Neuronal stem cell (in vitro differentiated cells): ENCODE measurements at regions not wholly inside any gene's neighbourhood (a gene's known extent, or its start where the extent isn't known, plus 50 kb on each side); places are given as distances from the start of the nearest gene placed in this dataset.

ENCODE experiments used
- DNase-seq: peaks from one replicate; pipeline ENCODE4 v3.0.0-alpha.2; 2013; ENCODE audit warnings: low spot score
- H2AFZ ChIP-seq: one replicate; pipeline ENCODE4 v1.6.1; 2013; ENCODE audit warnings: mild to moderate bottlenecking, low read length, inconsistent platforms
- H2AK5ac ChIP-seq: 2 replicates; pipeline ENCODE4 v1.6.1; 2013; ENCODE audit warnings: low read depth, mild to moderate bottlenecking, inconsistent platforms, low read length, moderate library complexity, mixed read lengths
- H2BK120ac ChIP-seq: 2 replicates; pipeline ENCODE4 v1.6.1; 2013; ENCODE audit warnings: low read depth, mild to moderate bottlenecking, inconsistent platforms, low read length, moderate library complexity, mixed read lengths
- H2BK12ac ChIP-seq: one replicate; pipeline ENCODE4 v1.6.1; 2013; ENCODE audit warnings: low read length, inconsistent platforms
- H2BK15ac ChIP-seq: 2 replicates; pipeline ENCODE4 v1.6.1; 2013; ENCODE audit warnings: mild to moderate bottlenecking, low read length, inconsistent platforms, mixed read lengths
- H2BK5ac ChIP-seq: one replicate; pipeline ENCODE4 v1.6.1; 2013; ENCODE audit warnings: inconsistent platforms, mild to moderate bottlenecking, low read length, moderate library complexity
- H3K14ac ChIP-seq: one replicate; pipeline ENCODE4 v1.6.1; 2013; ENCODE audit warnings: low read length, inconsistent platforms
- H3K18ac ChIP-seq: 2 replicates; pipeline ENCODE4 v1.6.1; 2013; ENCODE audit warnings: low read length, inconsistent platforms
- H3K23ac ChIP-seq: 2 replicates; pipeline ENCODE4 v1.6.1; 2013; ENCODE audit warnings: low read depth, mild to moderate bottlenecking, mixed read lengths, low read length, inconsistent platforms; ENCODE audit not compliant: poor library complexity
- H3K27ac ChIP-seq: replicated peaks from 3 replicates; pipeline ENCODE4 v1.5.1; 2013; ENCODE audit warnings: low read length, inconsistent platforms
- H3K27me3 ChIP-seq, 3 experiments: 2 replicates each; pipeline ENCODE4 v1.6.1; 2013; ENCODE audit warnings: low read length in 3 of 3, mild to moderate bottlenecking in 2 of 3, inconsistent platforms in 1 of 3, low read depth in 1 of 3, mixed read lengths in 1 of 3, moderate library complexity in 1 of 3; ENCODE audit not compliant: control insufficient read depth in 3 of 3, insufficient read depth in 3 of 3
- H3K36me3 ChIP-seq, 2 donors: replicated peaks in 1 of 2; 2 replicates each; pipeline ENCODE4 v1.6.1; 2013; ENCODE audit warnings: low read length in 2 of 2; ENCODE audit not compliant: control insufficient read depth in 2 of 2, insufficient read depth in 2 of 2
- H3K4ac ChIP-seq: 2 replicates; pipeline ENCODE4 v1.6.1; 2013; ENCODE audit warnings: inconsistent platforms, mild to moderate bottlenecking, low read length, moderate library complexity
- H3K4me1 ChIP-seq, 2 donors: 1 replicate in 1 of 2; 2 replicates in 1 of 2; pipeline ENCODE4 v1.6.1; 2013; ENCODE audit warnings: low read length in 2 of 2, low read depth in 1 of 2; ENCODE audit not compliant: control insufficient read depth in 2 of 2, insufficient read depth in 1 of 2
- H3K4me2 ChIP-seq: one replicate; pipeline ENCODE4 v1.6.1; 2013; ENCODE audit warnings: mild to moderate bottlenecking, low read length, inconsistent platforms; ENCODE audit not compliant: insufficient read depth, poor library complexity, severe bottlenecking
- H3K4me3 ChIP-seq, 2 donors: 2 replicates each; pipeline ENCODE4 v1.5.1; 2013; ENCODE audit warnings: low read length in 2 of 2, mild to moderate bottlenecking in 2 of 2, inconsistent platforms in 1 of 2, moderate library complexity in 1 of 2
- H3K79me1 ChIP-seq: one replicate; pipeline ENCODE4 v1.6.1; 2013; ENCODE audit warnings: low read depth, mild to moderate bottlenecking, inconsistent platforms, low read length, moderate library complexity
- H3K9ac ChIP-seq: one replicate; pipeline ENCODE4 v1.6.1; 2013; ENCODE audit warnings: mild to moderate bottlenecking, low read depth, low read length, inconsistent platforms; ENCODE audit not compliant: poor library complexity
- H3K9me3 ChIP-seq, 2 donors: replicated peaks in 1 of 2; 2 replicates each; pipeline versions ENCODE3 to v1.6.1; 2013; ENCODE audit warnings: low read length in 2 of 2, mild to moderate bottlenecking in 2 of 2, inconsistent platforms in 1 of 2, low read depth in 1 of 2, mixed read lengths in 1 of 2, moderate library complexity in 1 of 2; ENCODE audit not compliant: control insufficient read depth in 2 of 2, insufficient read depth in 1 of 2
- H4K8ac ChIP-seq: one replicate; pipeline ENCODE4 v1.6.1; 2013; ENCODE audit warnings: low read depth, mild to moderate bottlenecking, inconsistent platforms, low read length, moderate library complexity
- H4K91ac ChIP-seq: one replicate; pipeline ENCODE4 v1.6.1; 2013; ENCODE audit warnings: low read length, low read depth, mild to moderate bottlenecking, inconsistent platforms; ENCODE audit not compliant: poor library complexity
- WGBS, 2 donors: extraction: QIAGEN DNeasy Blood & Tissue Kit; methylation state at CpG; one replicate each; pipeline ENCODE4 v1.1.7; 2013; ENCODE audit warnings: missing lambda C conversion rate in 2 of 2, mixed read lengths in 1 of 2; ENCODE audit not compliant: insufficient read length in 2 of 2, insufficient replicate concordance in 1 of 2; ENCODE audit errors: extremely low coverage in 2 of 2; 5-methylcytosine and 5-hydroxymethylcytosine counted together

DNA sequence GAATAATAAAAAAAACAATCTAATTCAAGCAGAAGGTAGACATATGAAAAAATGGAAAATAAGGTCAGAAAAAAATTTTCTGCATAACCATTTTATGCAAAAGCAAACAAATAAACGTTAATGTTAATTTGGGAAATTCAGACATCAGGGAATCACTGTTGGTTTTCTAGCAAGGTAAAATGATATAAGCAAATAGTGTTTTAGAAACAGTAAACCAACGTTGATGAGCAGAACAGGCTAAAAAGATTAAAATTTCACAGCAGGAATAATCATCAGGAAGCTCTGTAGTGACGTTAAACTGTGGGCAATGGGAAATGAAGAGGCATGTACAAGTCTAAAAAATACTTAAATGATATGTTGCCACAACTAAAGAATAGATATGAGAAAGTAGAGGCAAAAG, 54.5 kb upstream of the HMGCLL1 start:
- H3K4me2 ChIP-seq = no peak overlapping the region
- H2AFZ ChIP-seq = no peak overlapping the region
- H3K14ac ChIP-seq = no peak overlapping the region
- H3K23ac ChIP-seq = no peak overlapping the region
- H3K79me1 ChIP-seq = no peaks in the 10 kb centered on the region
- WGBS, 2 donors = no CpG with 5 or more reads among the region's 3 CpGs
- peaks cover 0 to 10% of the 10 kb centered on the region in 2 donors for H3K9me3 ChIP-seq
- H2AK5ac ChIP-seq = no peak overlapping the region
- no peak overlapping the region for H2BK15ac ChIP-seq
- no peak for DNase-seq
- no peak overlapping the region for H3K4ac ChIP-seq
- H3K36me3 ChIP-seq = no peaks in the 10 kb centered on the region
- no peak overlapping the region for H2BK12ac ChIP-seq
- peaks cover 2 to 14% of the 10 kb centered on the region in 2 donors for H3K4me1 ChIP-seq
- no peak overlapping the region for H4K8ac ChIP-seq
- H2BK120ac ChIP-seq = no peak overlapping the region
- H2BK5ac ChIP-seq = no peak overlapping the region
- no peak overlapping the region for H3K9ac ChIP-seq
- no peaks in the 10 kb centered on the region for H3K27me3 ChIP-seq
- H3K4me3 ChIP-seq = no peak overlapping the region
- no peak overlapping the region for H3K18ac ChIP-seq
- no peak overlapping the region for H4K91ac ChIP-seq
- no peak overlapping the region for H3K27ac ChIP-seq

- no peak for DNase-seq
- Histone ChIP-seq H3K14ac (no peak overlapping the region), H3K79me1 (no peaks in the 10 kb centered on the region), H3K36me3 (no peaks in the 10 kb centered on the region), H3K9ac (no peak overlapping the region), H3K4ac (no peak overlapping the region), H2BK5ac (no peak overlapping the region), H3K27ac (no peak overlapping the region), H3K23ac (no peak overlapping the region), H3K27me3 (no peaks in the 10 kb centered on the region), H3K9me3 (peaks cover 0 to 10% of the 10 kb centered on the region in 2 donors), H2BK15ac (no peak overlapping the region), H2AK5ac (no peak overlapping the region), H3K18ac (no peak overlapping the region), H2AFZ (no peak overlapping the region), H3K4me3 (no peak overlapping the region), H3K4me2 (no peak overlapping the region), H4K8ac (no peak overlapping the region), H2BK120ac (no peak overlapping the region), H4K91ac (no peak overlapping the region), H3K4me1 (peaks cover 2 to 14% of the 10 kb centered on the region in 2 donors), H2BK12ac (no peak overlapping the region)
- WGBS, 2 donors = no CpG with 5 or more reads among the region's 1 CpG
These were observed 54.0 kb upstream of the HMGCLL1 start for GRCh38 chr6:55632953-55633352.
